Stimulated activated CD4-positive, alpha-beta T cell treated with anti-CD3 and anti-CD28 coated beads, Interleukin-12 subunit alpha, Interleukin-12 subunit beta, amount 100 ng/mL, for 24 hours (primary cell): ENCODE measurements at regions not wholly inside any gene's neighbourhood (a gene's known extent, or its start where the extent isn't known, plus 50 kb on each side); places are given as distances from the start of the nearest gene placed in this dataset.

ENCODE experiments used
- DNase-seq, 2 experiments: peaks; one replicate each; pipeline ENCODE4 v3.0.0-alpha.2; 2020; ENCODE audit warnings: low read depth in 2 of 2

GRCh38 chr6:111985202-111985731 lies 68.6 kb upstream of the CCN6 start:
- DNase-seq, result no peak

GRCh38 chr6:111986651-111987050 lies 67.3 kb upstream of the CCN6 start:
- DNase-seq, result no peak

GRCh38 chr6:111987295-111987694 lies 66.6 kb upstream of the CCN6 start:
- DNase-seq, result no peak

GRCh38 chr6:111988926-111989325 lies 65.0 kb upstream of the CCN6 start:
- DNase-seq, result no peak

- no peak for DNase-seq
These were observed 64.2 kb upstream of the CCN6 start for GRCh38 chr6:111989743-111990142.

GRCh38 chr6:111990214-111990613 lies 63.7 kb upstream of the CCN6 start:
- no peak for DNase-seq

GRCh38 chr6:111992851-111993250 lies 61.1 kb upstream of the CCN6 start:
- peak in 1 of 2 experiments; percentile 26 for DNase-seq

- no peak for DNase-seq
These were observed 60.6 kb upstream of the CCN6 start for GRCh38 chr6:111993342-111993741.

- DNase-seq, result no peak
These were observed 59.1 kb upstream of the CCN6 start for GRCh38 chr6:111994791-111995190.

- DNase-seq, result no peak
These were observed 58.5 kb upstream of the CCN6 start for GRCh38 chr6:111995404-111995803.

- DNase-seq, result no peak
These were observed 57.6 kb upstream of the CCN6 start for GRCh38 chr6:111996144-111996865.

GRCh38 chr6:111997078-111997852 lies 56.6 kb upstream of the CCN6 start:
- DNase-seq, result peak; percentile 63 to 68

GRCh38 chr6:111997853-111998208 lies 56.1 kb upstream of the CCN6 start:
- DNase-seq, result no peak

- DNase-seq, result no peak
These were observed 51.6 kb upstream of the CCN6 start for GRCh38 chr6:112002307-112002706.
